SK-N-SH treated with all-trans-retinoic acid at 6 μM for 48 hours (cell line): ENCODE measurements at regions not wholly inside any gene's neighbourhood (a gene's known extent, or its start where the extent isn't known, plus 50 kb on each side); places are given as distances from the start of the nearest gene placed in this dataset.

Experiments used
- OSR1 ChIP-seq: fragments of 250-450 bp; sonication (Bioruptor Pico); IDR thresholded peaks from 2 replicates; pipeline ENCODE4 v1.8.0; 2022; ENCODE audit warnings: moderate library complexity, mild to moderate bottlenecking, inconsistent platforms
- POU6F1 ChIP-seq: fragments of 250-450 bp; sonication (Bioruptor Pico); IDR thresholded peaks from 2 replicates; pipeline ENCODE4 v1.8.0; 2021; ENCODE audit warnings: low read depth, mild to moderate bottlenecking, moderate library complexity, borderline replicate concordance
- RARB ChIP-seq: fragments of 250-450 bp; sonication (Bioruptor Pico); IDR thresholded peaks from 2 replicates; pipeline ENCODE4 v1.8.0; 2021; ENCODE audit warnings: mild to moderate bottlenecking, moderate library complexity
- ZFP3 ChIP-seq: fragments of 250-450 bp; sonication (Bioruptor Pico); IDR thresholded peaks from 2 replicates; pipeline ENCODE4 v1.5.0; 2020; ENCODE audit warnings: mild to moderate bottlenecking, moderate library complexity
- ZFP30 ChIP-seq: fragments of 450-650 bp; formaldehyde crosslinking; IDR thresholded peaks from 2 replicates; pipeline ENCODE4 v1.5.0; 2022; ENCODE audit warnings: mild to moderate bottlenecking, moderate library complexity
- ZNF565 ChIP-seq: fragments of 450-650 bp; formaldehyde crosslinking; conservative IDR thresholded peaks from 2 replicates; pipeline ENCODE4 v1.5.0; 2020; ENCODE audit warnings: low read depth, mild to moderate bottlenecking, moderate library complexity
- ZNF70 ChIP-seq: fragments of 450-650 bp; formaldehyde crosslinking; IDR thresholded peaks from 2 replicates; pipeline ENCODE4 v1.5.0; 2020; ENCODE audit warnings: mild to moderate bottlenecking, moderate library complexity
- ZNF8 ChIP-seq: fragments of 450-650 bp; formaldehyde crosslinking; IDR thresholded peaks from 2 replicates; pipeline ENCODE4 v1.5.0; 2020; ENCODE audit warnings: mild to moderate bottlenecking, moderate library complexity
- TF ChIP-seq, protein P1 (sequence below): fragments of 250-450 bp; sonication (Bioruptor Pico); IDR thresholded peaks from 2 replicates; pipeline ENCODE4 v1.8.0; 2020; ENCODE audit warnings: mild to moderate bottlenecking, moderate library complexity, borderline replicate concordance
- TF ChIP-seq, protein P2 (sequence below): fragments of 250-450 bp; sonication (Bioruptor Pico); IDR thresholded peaks from 2 replicates; pipeline ENCODE4 v1.5.1; 2021; ENCODE audit warnings: mild to moderate bottlenecking, moderate library complexity
- TF ChIP-seq, protein P3 (sequence below): fragments of 250-450 bp; sonication (Bioruptor Pico); IDR thresholded peaks from 2 replicates; pipeline ENCODE4 v1.5.1; 2020; ENCODE audit warnings: low read depth, mild to moderate bottlenecking, moderate library complexity

- TF ChIP-seq ZFP30: no peak
- TF ChIP-seq, protein P1, sequence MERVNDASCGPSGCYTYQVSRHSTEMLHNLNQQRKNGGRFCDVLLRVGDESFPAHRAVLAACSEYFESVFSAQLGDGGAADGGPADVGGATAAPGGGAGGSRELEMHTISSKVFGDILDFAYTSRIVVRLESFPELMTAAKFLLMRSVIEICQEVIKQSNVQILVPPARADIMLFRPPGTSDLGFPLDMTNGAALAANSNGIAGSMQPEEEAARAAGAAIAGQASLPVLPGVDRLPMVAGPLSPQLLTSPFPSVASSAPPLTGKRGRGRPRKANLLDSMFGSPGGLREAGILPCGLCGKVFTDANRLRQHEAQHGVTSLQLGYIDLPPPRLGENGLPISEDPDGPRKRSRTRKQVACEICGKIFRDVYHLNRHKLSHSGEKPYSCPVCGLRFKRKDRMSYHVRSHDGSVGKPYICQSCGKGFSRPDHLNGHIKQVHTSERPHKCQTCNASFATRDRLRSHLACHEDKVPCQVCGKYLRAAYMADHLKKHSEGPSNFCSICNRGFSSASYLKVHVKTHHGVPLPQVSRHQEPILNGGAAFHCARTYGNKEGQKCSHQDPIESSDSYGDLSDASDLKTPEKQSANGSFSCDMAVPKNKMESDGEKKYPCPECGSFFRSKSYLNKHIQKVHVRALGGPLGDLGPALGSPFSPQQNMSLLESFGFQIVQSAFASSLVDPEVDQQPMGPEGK: no peak
- TF ChIP-seq ZNF70 (CRISPR knock-in tag): no peak
- TF ChIP-seq, protein P2, sequence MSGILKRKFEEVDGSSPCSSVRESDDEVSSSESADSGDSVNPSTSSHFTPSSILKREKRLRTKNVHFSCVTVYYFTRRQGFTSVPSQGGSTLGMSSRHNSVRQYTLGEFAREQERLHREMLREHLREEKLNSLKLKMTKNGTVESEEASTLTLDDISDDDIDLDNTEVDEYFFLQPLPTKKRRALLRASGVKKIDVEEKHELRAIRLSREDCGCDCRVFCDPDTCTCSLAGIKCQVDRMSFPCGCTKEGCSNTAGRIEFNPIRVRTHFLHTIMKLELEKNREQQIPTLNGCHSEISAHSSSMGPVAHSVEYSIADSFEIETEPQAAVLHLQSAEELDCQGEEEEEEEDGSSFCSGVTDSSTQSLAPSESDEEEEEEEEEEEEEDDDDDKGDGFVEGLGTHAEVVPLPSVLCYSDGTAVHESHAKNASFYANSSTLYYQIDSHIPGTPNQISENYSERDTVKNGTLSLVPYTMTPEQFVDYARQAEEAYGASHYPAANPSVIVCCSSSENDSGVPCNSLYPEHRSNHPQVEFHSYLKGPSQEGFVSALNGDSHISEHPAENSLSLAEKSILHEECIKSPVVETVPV (CRISPR knock-in tag): no peak
- no peak for TF ChIP-seq OSR1
- TF ChIP-seq ZFP3: no peak
- no peak for TF ChIP-seq RARB
- TF ChIP-seq, protein P3, sequence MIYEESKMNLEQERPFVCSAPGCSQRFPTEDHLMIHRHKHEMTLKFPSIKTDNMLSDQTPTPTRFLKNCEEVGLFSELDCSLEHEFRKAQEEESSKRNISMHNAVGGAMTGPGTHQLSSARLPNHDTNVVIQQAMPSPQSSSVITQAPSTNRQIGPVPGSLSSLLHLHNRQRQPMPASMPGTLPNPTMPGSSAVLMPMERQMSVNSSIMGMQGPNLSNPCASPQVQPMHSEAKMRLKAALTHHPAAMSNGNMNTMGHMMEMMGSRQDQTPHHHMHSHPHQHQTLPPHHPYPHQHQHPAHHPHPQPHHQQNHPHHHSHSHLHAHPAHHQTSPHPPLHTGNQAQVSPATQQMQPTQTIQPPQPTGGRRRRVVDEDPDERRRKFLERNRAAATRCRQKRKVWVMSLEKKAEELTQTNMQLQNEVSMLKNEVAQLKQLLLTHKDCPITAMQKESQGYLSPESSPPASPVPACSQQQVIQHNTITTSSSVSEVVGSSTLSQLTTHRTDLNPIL: no peak
- TF ChIP-seq ZNF8: no peak
- TF ChIP-seq ZNF565 (CRISPR knock-in tag): no peak
- no peak for TF ChIP-seq POU6F1 (CRISPR knock-in tag)
These were observed 463.5 kb downstream of the RASEF start for GRCh38 chr9:82599336-82599949.
